K562 (cell line): ENCODE measurements at regions not wholly inside any gene's neighbourhood (a gene's known extent, or its start where the extent isn't known, plus 50 kb on each side); places are given as distances from the start of the nearest gene placed in this dataset.

ENCODE experiments used
- NFATC3 ChIP-seq: fragments of 450-650 bp; IDR thresholded peaks from 2 replicates; pipeline ENCODE4 v1.6.1; 2017; ENCODE audit warnings: mild to moderate bottlenecking
- RBM22 ChIP-seq: fragments of 200-400 bp; formaldehyde crosslinking; IDR thresholded peaks from 2 replicates; pipeline ENCODE4 v1.6.1; 2018; ENCODE audit warnings: low read length, low read depth; ENCODE audit not compliant: poor library complexity, severe bottlenecking
- ZNF282 ChIP-seq: sonication (generic); formaldehyde crosslinking; IDR thresholded peaks from 2 replicates; pipeline ENCODE4 v1.8.1; 2023; ENCODE audit warnings: missing genetic modification reagents
- ZNF695 ChIP-seq: fragments of 450-650 bp; formaldehyde crosslinking; IDR thresholded peaks from 2 replicates; pipeline ENCODE4 v1.4.0; 2020; ENCODE audit warnings: mild to moderate bottlenecking, moderate library complexity
- TF ChIP-seq, protein P1 (sequence below): fragments of 450-650 bp; formaldehyde crosslinking; conservative IDR thresholded peaks from 2 replicates; pipeline ENCODE4 v1.4.0; 2022; ENCODE audit warnings: mild to moderate bottlenecking, missing genetic modification characterization
- TF ChIP-seq, protein P2 (sequence below): sonication (generic); formaldehyde crosslinking; IDR thresholded peaks from 2 replicates; pipeline ENCODE4 v1.8.0; 2022; ENCODE audit warnings: missing genetic modification reagents, mild to moderate bottlenecking, borderline replicate concordance
- TF ChIP-seq, protein P3 (sequence below): sonication (generic); formaldehyde crosslinking; IDR thresholded peaks from 2 replicates; pipeline ENCODE4 v1.8.0; 2022; ENCODE audit warnings: mild to moderate bottlenecking, missing genetic modification reagents
- TF ChIP-seq, protein P4 (sequence below): IDR thresholded peaks from 2 replicates; pipeline ENCODE4 v1.6.1; 2016; ENCODE audit warnings: missing genetic modification characterization, missing compliant biosample characterization
- TF ChIP-seq, protein P5 (sequence below), 2 experiments: fragments of 450-650 bp; conservative IDR thresholded peaks; 2 replicates each; pipeline ENCODE4 v1.6.1; 2017; ENCODE audit warnings: mild to moderate bottlenecking in 2 of 2, moderate library complexity in 2 of 2

DNA sequence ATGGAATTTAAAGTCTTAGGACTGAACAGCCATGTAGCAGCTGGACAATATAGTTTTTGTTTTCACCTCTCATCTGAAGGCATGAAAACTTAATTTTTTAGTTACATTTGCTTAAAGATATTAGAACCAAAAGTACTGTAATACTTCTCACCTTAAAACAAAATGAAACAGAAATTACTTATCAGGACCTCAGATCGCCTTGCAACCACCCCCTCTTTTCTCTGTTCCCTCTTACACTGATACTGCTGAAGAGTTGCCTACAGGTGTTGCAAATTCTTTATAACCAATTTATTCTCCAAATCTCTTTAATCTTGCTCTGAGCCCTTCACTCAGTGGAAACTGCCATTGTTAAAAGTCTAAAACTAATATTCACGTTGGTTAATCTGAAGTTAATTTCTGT lies 145.0 kb downstream of the SPCS3 start (continued):
- TF ChIP-seq, protein P1, sequence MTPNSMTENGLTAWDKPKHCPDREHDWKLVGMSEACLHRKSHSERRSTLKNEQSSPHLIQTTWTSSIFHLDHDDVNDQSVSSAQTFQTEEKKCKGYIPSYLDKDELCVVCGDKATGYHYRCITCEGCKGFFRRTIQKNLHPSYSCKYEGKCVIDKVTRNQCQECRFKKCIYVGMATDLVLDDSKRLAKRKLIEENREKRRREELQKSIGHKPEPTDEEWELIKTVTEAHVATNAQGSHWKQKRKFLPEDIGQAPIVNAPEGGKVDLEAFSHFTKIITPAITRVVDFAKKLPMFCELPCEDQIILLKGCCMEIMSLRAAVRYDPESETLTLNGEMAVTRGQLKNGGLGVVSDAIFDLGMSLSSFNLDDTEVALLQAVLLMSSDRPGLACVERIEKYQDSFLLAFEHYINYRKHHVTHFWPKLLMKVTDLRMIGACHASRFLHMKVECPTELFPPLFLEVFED (CRISPR knock-in tag): no peak
- TF ChIP-seq RBM22: no peak
- TF ChIP-seq, protein P2, sequence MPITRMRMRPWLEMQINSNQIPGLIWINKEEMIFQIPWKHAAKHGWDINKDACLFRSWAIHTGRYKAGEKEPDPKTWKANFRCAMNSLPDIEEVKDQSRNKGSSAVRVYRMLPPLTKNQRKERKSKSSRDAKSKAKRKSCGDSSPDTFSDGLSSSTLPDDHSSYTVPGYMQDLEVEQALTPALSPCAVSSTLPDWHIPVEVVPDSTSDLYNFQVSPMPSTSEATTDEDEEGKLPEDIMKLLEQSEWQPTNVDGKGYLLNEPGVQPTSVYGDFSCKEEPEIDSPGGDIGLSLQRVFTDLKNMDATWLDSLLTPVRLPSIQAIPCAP (CRISPR knock-in tag): no peak
- TF ChIP-seq, protein P3, sequence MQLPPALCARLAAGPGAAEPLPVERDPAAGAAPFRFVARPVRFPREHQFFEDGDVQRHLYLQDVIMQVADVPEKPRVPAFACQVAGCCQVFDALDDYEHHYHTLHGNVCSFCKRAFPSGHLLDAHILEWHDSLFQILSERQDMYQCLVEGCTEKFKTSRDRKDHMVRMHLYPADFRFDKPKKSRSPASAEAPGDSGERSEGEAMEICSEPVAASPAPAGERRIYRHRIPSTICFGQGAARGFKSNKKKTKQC: no peak
- TF ChIP-seq, protein P4, sequence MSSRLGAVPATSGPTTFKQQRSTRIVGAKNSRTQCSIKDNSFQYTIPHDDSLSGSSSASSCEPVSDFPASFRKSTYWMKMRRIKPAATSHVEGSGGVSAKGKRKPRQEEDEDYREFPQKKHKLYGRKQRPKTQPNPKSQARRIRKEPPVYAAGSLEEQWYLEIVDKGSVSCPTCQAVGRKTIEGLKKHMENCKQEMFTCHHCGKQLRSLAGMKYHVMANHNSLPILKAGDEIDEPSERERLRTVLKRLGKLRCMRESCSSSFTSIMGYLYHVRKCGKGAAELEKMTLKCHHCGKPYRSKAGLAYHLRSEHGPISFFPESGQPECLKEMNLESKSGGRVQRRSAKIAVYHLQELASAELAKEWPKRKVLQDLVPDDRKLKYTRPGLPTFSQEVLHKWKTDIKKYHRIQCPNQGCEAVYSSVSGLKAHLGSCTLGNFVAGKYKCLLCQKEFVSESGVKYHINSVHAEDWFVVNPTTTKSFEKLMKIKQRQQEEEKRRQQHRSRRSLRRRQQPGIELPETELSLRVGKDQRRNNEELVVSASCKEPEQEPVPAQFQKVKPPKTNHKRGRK (tag): no peak
- TF ChIP-seq ZNF282 (CRISPR knock-in tag): no peak
- TF ChIP-seq ZNF695 (CRISPR knock-in tag): no peak
- TF ChIP-seq, protein P5, sequence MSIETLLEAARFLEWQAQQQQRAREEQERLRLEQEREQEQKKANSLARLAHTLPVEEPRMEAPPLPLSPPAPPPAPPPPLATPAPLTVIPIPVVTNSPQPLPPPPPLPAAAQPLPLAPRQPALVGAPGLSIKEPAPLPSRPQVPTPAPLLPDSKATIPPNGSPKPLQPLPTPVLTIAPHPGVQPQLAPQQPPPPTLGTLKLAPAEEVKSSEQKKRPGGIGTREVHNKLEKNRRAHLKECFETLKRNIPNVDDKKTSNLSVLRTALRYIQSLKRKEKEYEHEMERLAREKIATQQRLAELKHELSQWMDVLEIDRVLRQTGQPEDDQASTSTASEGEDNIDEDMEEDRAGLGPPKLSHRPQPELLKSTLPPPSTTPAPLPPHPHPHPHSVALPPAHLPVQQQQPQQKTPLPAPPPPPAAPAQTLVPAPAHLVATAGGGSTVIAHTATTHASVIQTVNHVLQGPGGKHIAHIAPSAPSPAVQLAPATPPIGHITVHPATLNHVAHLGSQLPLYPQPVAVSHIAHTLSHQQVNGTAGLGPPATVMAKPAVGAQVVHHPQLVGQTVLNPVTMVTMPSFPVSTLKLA (conservative IDR thresholded peaks at IDR 0.05): no peak
- no peak for TF ChIP-seq NFATC3
